Esophagus (tissue), 2 donors: ENCODE measurements at regions not wholly inside any gene's neighbourhood (a gene's known extent, or its start where the extent isn't known, plus 50 kb on each side); places are given as distances from the start of the nearest gene placed in this dataset.

Experiments used
- H3K27ac ChIP-seq, 2 donors: one replicate each; pipeline ENCODE4 v1.5.1; 2013; ENCODE audit warnings: low read depth in 2 of 2, mild to moderate bottlenecking in 2 of 2, inconsistent platforms in 1 of 2, low read length in 1 of 2, moderate library complexity in 1 of 2
- H3K27me3 ChIP-seq, 2 donors: one replicate each; pipeline ENCODE4 v1.6.1; 2013; ENCODE audit warnings: low read length in 2 of 2, control low read depth in 1 of 2, mild to moderate bottlenecking in 1 of 2; ENCODE audit not compliant: insufficient read depth in 2 of 2, control insufficient read depth in 1 of 2
- H3K36me3 ChIP-seq, 2 donors: one replicate each; pipeline ENCODE4 v1.6.1; 2013; ENCODE audit warnings: low read length in 1 of 2; ENCODE audit not compliant: control insufficient read depth in 2 of 2, insufficient read depth in 2 of 2
- H3K4me1 ChIP-seq, 2 donors: one replicate each; pipeline ENCODE4 v1.6.1; 2013; ENCODE audit warnings: low read length in 1 of 2; ENCODE audit not compliant: control insufficient read depth in 2 of 2, insufficient read depth in 2 of 2
- H3K4me3 ChIP-seq, 2 donors: one replicate each; pipeline ENCODE4 v1.5.1; 2013; ENCODE audit warnings: low read length in 2 of 2, mild to moderate bottlenecking in 2 of 2, low read depth in 1 of 2, moderate library complexity in 1 of 2
- H3K9me3 ChIP-seq, 2 donors: one replicate each; pipeline ENCODE4 v1.6.1; 2013; ENCODE audit warnings: mild to moderate bottlenecking in 2 of 2, low read depth in 1 of 2, low read length in 1 of 2, moderate library complexity in 1 of 2; ENCODE audit not compliant: control insufficient read depth in 2 of 2, insufficient read depth in 1 of 2
- WGBS, 2 donors: extraction: QIAGEN DNeasy Blood & Tissue Kit; methylation state at CpG; one replicate each; pipeline ENCODE4 v1.1.7; 2013; 5-methylcytosine and 5-hydroxymethylcytosine counted together
- donor health status: healthy with polysubstance abuse.
- donor health status: Bipolar disorder and iron deficiency.

DNA sequence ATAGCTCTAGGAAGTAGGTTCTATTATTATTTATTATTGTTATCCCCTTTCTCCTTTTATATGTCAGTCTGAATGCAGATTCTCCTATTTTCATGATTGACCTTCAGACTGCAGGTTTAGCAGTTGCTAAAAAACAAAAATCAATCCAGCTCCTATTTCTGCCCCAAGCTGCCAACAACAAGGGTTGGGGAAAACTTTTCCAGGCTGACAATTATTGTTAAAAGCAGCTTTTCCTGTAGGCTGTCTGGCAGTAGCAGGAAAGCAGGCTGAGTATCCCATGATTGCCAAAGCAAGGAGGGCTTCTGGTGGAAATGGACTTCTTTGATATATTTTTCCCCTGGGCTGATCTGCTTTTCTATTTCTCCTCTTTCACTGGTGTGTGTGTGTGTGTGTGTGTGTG, 78.0 kb upstream of the CTLA4 start:
- H3K27ac ChIP-seq, result no peak overlapping the region
- no peaks in the 10 kb centered on the region for H3K4me1 ChIP-seq
- no peaks in the 10 kb centered on the region for H3K9me3 ChIP-seq
- H3K4me3 ChIP-seq, result no peak overlapping the region
- H3K36me3 ChIP-seq, result no peaks in the 10 kb centered on the region
- no peaks in the 10 kb centered on the region for H3K27me3 ChIP-seq

- 87% methylated on average over 2 of the region's 2 CpGs for WGBS, 2 donors
- H3K4me1 ChIP-seq, result no peaks in the 10 kb centered on the region
Observed at GRCh38 chr2:203790134-203790852, 77.3 kb upstream of the CTLA4 start.

DNA sequence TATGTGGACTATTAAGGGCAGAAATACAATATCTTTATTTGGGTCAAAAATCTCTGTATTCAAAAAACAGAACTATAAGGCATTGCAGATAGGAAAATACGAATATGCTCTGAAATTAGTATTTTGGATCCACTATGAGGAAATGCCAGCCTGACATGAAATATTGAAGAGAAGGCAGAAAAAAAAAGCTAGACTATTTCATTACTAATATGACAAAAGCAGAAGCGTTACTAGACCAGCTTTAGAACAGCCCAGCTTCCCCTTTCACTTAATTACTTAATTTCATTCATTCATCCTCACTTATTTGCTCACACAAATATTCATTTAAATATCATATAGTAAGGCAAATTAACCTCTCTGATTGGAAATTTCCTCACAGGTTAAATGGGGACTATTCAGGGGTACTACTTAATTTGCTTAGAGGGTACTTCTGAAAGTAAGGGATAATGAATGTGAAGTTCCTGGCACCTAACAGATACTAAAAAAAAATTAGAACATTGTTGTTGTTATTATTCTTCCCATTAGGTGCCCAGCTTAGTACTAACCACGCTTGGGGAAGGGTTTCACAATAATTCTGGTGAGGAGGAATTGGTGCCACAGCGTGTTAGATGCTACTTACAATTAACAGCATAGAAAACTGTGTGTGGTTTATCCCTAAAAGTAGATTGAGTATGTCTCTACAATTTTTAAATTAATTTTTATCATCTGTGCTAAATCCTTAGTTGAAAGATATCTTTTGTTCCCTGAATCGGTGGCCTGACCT, 71.1 kb upstream of the CTLA4 start:
- H3K36me3 ChIP-seq, result no peaks in the 10 kb centered on the region
- no peaks in the 10 kb centered on the region for H3K27me3 ChIP-seq
- 77% methylated on average over 5 of the region's 5 CpGs for WGBS, 2 donors
- no peak overlapping the region for H3K4me3 ChIP-seq
- no peaks in the 10 kb centered on the region for H3K9me3 ChIP-seq
- H3K4me1 ChIP-seq, result no peaks in the 10 kb centered on the region
- no peak overlapping the region for H3K27ac ChIP-seq

More at GRCh38 chr2:203790134-203790852, 77.3 kb upstream of the CTLA4 start:
- no peak overlapping the region for H3K4me3 ChIP-seq
- H3K36me3 ChIP-seq, result no peaks in the 10 kb centered on the region
- no peaks in the 10 kb centered on the region for H3K9me3 ChIP-seq
- H3K27me3 ChIP-seq, result no peaks in the 10 kb centered on the region
- H3K27ac ChIP-seq, result no peak overlapping the region

DNA sequence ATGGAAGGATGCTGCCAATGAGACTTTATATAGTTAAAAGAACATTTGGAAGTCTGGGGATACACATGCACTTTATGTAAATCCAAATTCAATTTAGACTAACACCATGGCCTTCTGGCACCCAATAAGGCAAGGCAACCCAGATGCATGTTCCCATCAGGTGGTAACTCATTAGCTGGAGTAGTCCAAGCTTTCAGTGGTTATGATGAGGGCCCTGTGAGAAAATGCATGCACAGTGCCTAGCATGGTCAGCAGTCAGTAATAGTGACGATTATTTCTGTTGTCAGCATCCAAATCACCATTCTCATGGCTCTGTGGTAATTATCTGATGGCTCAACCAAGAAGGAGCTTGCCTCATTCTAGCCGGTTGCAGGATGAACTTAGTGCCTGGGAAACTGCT, 70.3 kb upstream of the CTLA4 start:
- no peak overlapping the region for H3K27ac ChIP-seq
- H3K36me3 ChIP-seq, result no peaks in the 10 kb centered on the region
- H3K9me3 ChIP-seq, result no peaks in the 10 kb centered on the region
- 81 to 89% methylated on average over 2 of the region's 2 CpGs for WGBS, 2 donors
- no peak overlapping the region for H3K4me3 ChIP-seq
- no peaks in the 10 kb centered on the region for H3K27me3 ChIP-seq
- no peaks in the 10 kb centered on the region for H3K4me1 ChIP-seq

GRCh38 chr2:203797712-203798111, 69.9 kb upstream of the CTLA4 start:
- H3K27ac ChIP-seq, result no peak overlapping the region
- no peaks in the 10 kb centered on the region for H3K9me3 ChIP-seq
- no peaks in the 10 kb centered on the region for H3K36me3 ChIP-seq
- no peaks in the 10 kb centered on the region for H3K4me1 ChIP-seq
- H3K4me3 ChIP-seq, result no peak overlapping the region
- WGBS, 2 donors, result 81 to 94% methylated on average over 1 of the region's 1 CpG
- H3K27me3 ChIP-seq, result no peaks in the 10 kb centered on the region

DNA sequence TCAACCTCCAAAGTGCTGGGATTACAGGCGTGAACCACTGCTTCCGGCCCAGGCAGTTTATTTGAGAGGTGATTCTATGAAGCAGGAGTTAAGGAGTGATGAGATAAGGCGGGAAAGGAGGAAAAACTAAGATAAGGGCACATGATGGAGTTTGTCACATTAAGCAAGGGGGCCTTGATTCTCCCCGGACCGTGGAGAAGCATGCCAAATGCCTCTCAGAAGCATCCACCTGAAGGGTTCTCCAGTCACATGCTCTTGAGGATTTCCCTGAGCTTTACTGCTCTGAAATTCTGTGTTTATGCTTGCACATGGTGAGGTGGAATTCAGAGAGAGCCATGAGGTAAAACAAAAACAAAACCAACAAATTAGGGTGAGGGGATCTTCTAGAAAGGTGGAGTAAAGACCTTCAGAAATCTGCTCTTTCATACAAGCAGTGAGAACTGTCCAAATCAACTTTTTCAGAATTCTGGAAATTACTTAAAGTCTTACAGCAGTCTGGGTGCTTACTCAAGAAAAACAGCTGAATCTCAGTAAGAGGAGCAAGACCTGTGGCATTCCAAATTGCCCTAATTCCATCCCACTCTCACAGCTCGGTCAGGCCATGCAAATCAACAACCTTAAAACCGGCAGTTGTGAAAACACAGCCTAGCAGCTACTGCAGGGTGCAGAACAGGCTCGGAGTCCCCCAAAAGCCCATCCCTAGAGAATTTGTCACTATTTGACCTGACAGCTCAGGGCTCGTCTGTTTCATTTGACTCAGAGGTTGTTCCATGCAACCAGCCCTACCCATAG, 69.1 kb upstream of the CTLA4 start:
- H3K9me3 ChIP-seq, result no peaks in the 10 kb centered on the region
- no peak overlapping the region for H3K4me3 ChIP-seq
- 86 to 89% methylated on average over 9 of the region's 9 CpGs for WGBS, 2 donors
- H3K36me3 ChIP-seq, result no peaks in the 10 kb centered on the region
- H3K4me1 ChIP-seq, result no peaks in the 10 kb centered on the region
- H3K27me3 ChIP-seq, result no peaks in the 10 kb centered on the region
- no peak overlapping the region for H3K27ac ChIP-seq

DNA sequence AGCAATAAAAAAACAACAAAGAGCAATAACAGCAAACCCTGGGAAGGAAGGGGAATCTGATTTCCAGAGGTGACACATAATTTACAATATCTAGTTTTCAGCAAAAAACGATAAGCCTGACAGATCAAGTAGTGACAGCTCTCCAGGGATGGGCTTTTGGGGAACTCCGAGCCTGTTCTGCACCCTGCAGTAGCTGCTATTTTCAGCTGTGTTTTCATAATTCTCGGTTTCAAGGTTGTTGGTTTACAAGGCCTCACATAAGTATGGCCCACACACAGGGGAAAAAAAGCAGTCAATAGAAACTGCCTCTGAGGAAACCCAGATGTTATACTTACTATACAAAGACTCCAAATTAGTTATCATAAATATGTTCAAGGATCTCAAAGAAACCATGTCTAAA, 67.7 kb upstream of the CTLA4 start:
- 64 to 67% methylated on average over 3 of the region's 3 CpGs for WGBS, 2 donors
- Histone ChIP-seq H3K27me3 (no peaks in the 10 kb centered on the region), H3K27ac (no peak overlapping the region), H3K9me3 (no peaks in the 10 kb centered on the region), H3K4me3 (no peak overlapping the region), H3K4me1 (no peaks in the 10 kb centered on the region), H3K36me3 (no peaks in the 10 kb centered on the region)

- Histone ChIP-seq H3K9me3 (no peaks in the 10 kb centered on the region), H3K36me3 (no peaks in the 10 kb centered on the region), H3K27ac (no peak overlapping the region), H3K4me3 (no peak overlapping the region), H3K27me3 (no peaks in the 10 kb centered on the region), H3K4me1 (no peaks in the 10 kb centered on the region)
- 95 to 96% methylated on average over 4 of the region's 4 CpGs for WGBS, 2 donors
Observed at GRCh38 chr2:203800783-203801182, 66.8 kb upstream of the CTLA4 start.

DNA sequence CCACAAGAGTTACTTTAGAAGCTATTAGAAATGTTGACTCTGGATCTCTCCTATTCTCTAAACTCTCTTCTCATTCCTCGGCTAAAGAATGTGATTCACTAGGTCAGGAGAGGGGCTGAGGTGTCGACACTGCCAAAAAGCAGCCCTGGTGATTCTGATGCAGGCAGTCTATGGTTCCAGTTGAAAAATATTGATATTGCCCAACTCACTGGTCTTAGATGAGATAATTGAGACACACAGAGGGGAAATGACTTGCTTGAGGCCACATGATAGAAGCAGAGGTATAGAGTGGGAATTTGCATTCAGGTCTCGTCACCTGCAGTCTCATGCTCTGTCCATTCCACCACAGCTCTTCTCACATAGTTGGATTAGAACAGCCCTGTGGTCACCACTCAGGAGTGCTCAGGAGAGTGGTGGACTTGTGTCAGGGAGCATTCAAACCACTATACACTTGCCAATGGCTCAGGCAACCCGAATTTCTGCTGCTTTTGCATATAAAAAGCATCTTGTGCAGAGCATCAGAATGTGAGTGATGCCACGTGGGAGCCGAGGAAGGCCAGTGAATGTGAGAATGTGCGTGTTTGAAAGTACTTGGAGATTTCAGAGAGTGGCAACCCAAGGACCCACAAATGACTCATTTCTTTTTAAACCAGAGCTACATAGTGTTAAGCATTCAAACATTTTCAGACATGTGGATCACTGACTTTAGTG, 65.1 kb upstream of the CTLA4 start:
- Histone ChIP-seq H3K4me1 (no peaks in the 10 kb centered on the region), H3K36me3 (no peaks in the 10 kb centered on the region), H3K4me3 (no peak overlapping the region), H3K9me3 (no peaks in the 10 kb centered on the region), H3K27me3 (no peaks in the 10 kb centered on the region), H3K27ac (no peak overlapping the region)
- WGBS, 2 donors, result 74 to 77% methylated on average over 7 of the region's 7 CpGs
